CD8-positive, alpha-beta memory T cell (primary cell): ENCODE measurements at regions not wholly inside any gene's neighbourhood (a gene's known extent, or its start where the extent isn't known, plus 50 kb on each side); places are given as distances from the start of the nearest gene placed in this dataset.

Experiments used
- CTCF ChIA-PET: fragments of 350-600 bp; sonication (Branson Sonifier 250); formaldehyde crosslinking; loops from one replicate; lab custom pipeline; 2021; ENCODE audit warnings: antibody characterized with exemption; lab: Charles Lee
- POLR2A ChIA-PET: fragments of 350-600 bp; sonication (Branson Sonifier 250); formaldehyde crosslinking; loops from one replicate; lab custom pipeline; 2021; ENCODE audit warnings: antibody characterized with exemption; lab: Charles Lee
- DNase-seq, 5 donors: peaks; one replicate each; pipeline versions ENCODE4 v3.0.0 to v3.0.0-alpha.2; 2020 to 2022; ENCODE audit warnings: mixed read lengths in 1 of 5
- H3K27ac ChIP-seq: one replicate; pipeline ENCODE4 v1.7.0; 2013; ENCODE audit warnings: low read depth, mild to moderate bottlenecking, low read length, moderate library complexity
- H3K27me3 ChIP-seq: 2 replicates; pipeline ENCODE4 v1.7.0; 2013; ENCODE audit warnings: low read length, mild to moderate bottlenecking; ENCODE audit not compliant: insufficient read depth, poor library complexity, severe bottlenecking
- H3K36me3 ChIP-seq: 2 replicates; pipeline ENCODE4 v1.7.0; 2013; ENCODE audit warnings: mild to moderate bottlenecking, low read length, moderate library complexity; ENCODE audit not compliant: insufficient read depth
- H3K4me1 ChIP-seq: 2 replicates; pipeline ENCODE4 v1.7.0; 2013; ENCODE audit warnings: mild to moderate bottlenecking, low read length, moderate library complexity; ENCODE audit not compliant: insufficient read depth
- H3K4me3 ChIP-seq: 2 replicates; pipeline ENCODE4 v1.7.0; 2013; ENCODE audit warnings: mild to moderate bottlenecking, low read length
- H3K9me3 ChIP-seq: 2 replicates; pipeline ENCODE4 v1.7.0; 2013; ENCODE audit warnings: mild to moderate bottlenecking, low read length
- H3K27ac Mint-ChIP-seq, 8 donors: one replicate each; pipeline ENCODE4 v1.8.0; 2020 to 2021; ENCODE audit warnings: mixed read lengths in 8 of 8, mild to moderate bottlenecking in 6 of 8, inconsistent platforms in 3 of 8, moderate library complexity in 3 of 8
- H3K27me3 Mint-ChIP-seq, 2 donors: one replicate each; pipeline ENCODE4 v1.8.0; 2020 to 2021; ENCODE audit warnings: mixed read lengths in 2 of 2, mild to moderate bottlenecking in 1 of 2, moderate library complexity in 1 of 2
- H3K36me3 Mint-ChIP-seq, 3 donors: one replicate each; pipeline ENCODE4 v1.8.0; 2020 to 2021; ENCODE audit warnings: mixed read lengths in 3 of 3, inconsistent platforms in 1 of 3, mild to moderate bottlenecking in 1 of 3
- H3K4me1 Mint-ChIP-seq, 3 donors: one replicate each; pipeline ENCODE4 v1.8.0; 2020 to 2021; ENCODE audit warnings: mixed read lengths in 3 of 3, inconsistent platforms in 1 of 3, mild to moderate bottlenecking in 1 of 3
- H3K4me3 Mint-ChIP-seq, 7 donors: one replicate each; pipeline ENCODE4 v1.8.0; 2020 to 2021; ENCODE audit warnings: mixed read lengths in 7 of 7, mild to moderate bottlenecking in 6 of 7, moderate library complexity in 4 of 7, inconsistent platforms in 2 of 7
- H3K9me3 Mint-ChIP-seq, 5 donors: one replicate each; pipeline ENCODE4 v1.8.0; 2020 to 2022; ENCODE audit warnings: mixed read lengths in 5 of 5, mild to moderate bottlenecking in 3 of 5, moderate library complexity in 2 of 5, inconsistent platforms in 1 of 5

- ChIA-PET CTCF (no interaction called here), POLR2A (no interaction called here)
- no peaks in the 10 kb centered on the region for H3K36me3 Mint-ChIP-seq
- Histone ChIP-seq H3K27ac (no peak overlapping the region), H3K27me3 (no peaks in the 10 kb centered on the region), H3K4me1 (no peaks in the 10 kb centered on the region), H3K4me3 (no peak overlapping the region), H3K36me3 (no peaks in the 10 kb centered on the region), H3K9me3 (no peaks in the 10 kb centered on the region)
- no peak overlapping the region for H3K27ac Mint-ChIP-seq
- H3K4me1 Mint-ChIP-seq: no peaks in the 10 kb centered on the region
- H3K9me3 Mint-ChIP-seq: no peaks in the 10 kb centered on the region
- no peak for DNase-seq
- peaks cover 39 to 45% of the 10 kb centered on the region in 2 donors for H3K27me3 Mint-ChIP-seq
- H3K4me3 Mint-ChIP-seq: no peak overlapping the region
Measured at GRCh38 chrX:15929194-15929593, 74.6 kb upstream of the AP1S2 start.

GRCh38 chrX:15926622-15927021 lies 72.0 kb upstream of the AP1S2 start:
- Mint-ChIP-seq H3K4me1 (no peaks in the 10 kb centered on the region), H3K27me3 (peaks cover 24 to 46% of the 10 kb centered on the region in 2 donors), H3K9me3 (no peaks in the 10 kb centered on the region), H3K4me3 (no peak overlapping the region), H3K36me3 (no peaks in the 10 kb centered on the region), H3K27ac (no peak overlapping the region)
- DNase-seq: no peak
- H3K27ac ChIP-seq: no peak overlapping the region
- H3K4me3 ChIP-seq: no peak overlapping the region
- CTCF ChIA-PET: no interaction called here
- no peaks in the 10 kb centered on the region for H3K4me1 ChIP-seq
- POLR2A ChIA-PET: no interaction called here
- H3K27me3 ChIP-seq: no peaks in the 10 kb centered on the region
- H3K36me3 ChIP-seq: no peaks in the 10 kb centered on the region
- no peaks in the 10 kb centered on the region for H3K9me3 ChIP-seq

GRCh38 chrX:15918003-15918402 lies 63.4 kb upstream of the AP1S2 start:
- Mint-ChIP-seq H3K4me3 (no peak overlapping the region), H3K27ac (no peak overlapping the region), H3K36me3 (peaks cover 0 to 3% (median 0%) of the 10 kb centered on the region in 3 donors), H3K4me1 (peaks cover 0 to 3% (median 0%) of the 10 kb centered on the region in 3 donors), H3K27me3 (peaks cover 12 to 14% of the 10 kb centered on the region in 2 donors), H3K9me3 (no peaks in the 10 kb centered on the region)
- ChIA-PET CTCF (no interaction called here), POLR2A (no interaction called here)
- Histone ChIP-seq H3K4me3 (no peak overlapping the region), H3K4me1 (no peaks in the 10 kb centered on the region), H3K27me3 (no peaks in the 10 kb centered on the region), H3K9me3 (no peaks in the 10 kb centered on the region), H3K36me3 (no peaks in the 10 kb centered on the region), H3K27ac (no peak overlapping the region)
- no peak for DNase-seq

GRCh38 chrX:15916704-15917084 lies 62.1 kb upstream of the AP1S2 start:
- H3K27me3 Mint-ChIP-seq: peaks cover 8 to 15% of the 10 kb centered on the region in 2 donors

GRCh38 chrX:15915959-15916703 lies 61.5 kb upstream of the AP1S2 start:
- peaks cover 6 to 17% of the 10 kb centered on the region in 2 donors for H3K27me3 Mint-ChIP-seq
- POLR2A ChIA-PET: no interaction called here

More at GRCh38 chrX:15916704-15917084, 62.1 kb upstream of the AP1S2 start:
- Mint-ChIP-seq H3K36me3 (peaks cover 0 to 3% (median 0%) of the 10 kb centered on the region in 3 donors), H3K9me3 (no peaks in the 10 kb centered on the region), H3K27ac (no peak overlapping the region), H3K4me1 (peaks cover 0 to 3% (median 0%) of the 10 kb centered on the region in 3 donors), H3K4me3 (no peak overlapping the region)
- POLR2A ChIA-PET: no interaction called here
- Histone ChIP-seq H3K4me3 (no peak overlapping the region), H3K27ac (no peak overlapping the region), H3K4me1 (no peaks in the 10 kb centered on the region), H3K9me3 (no peaks in the 10 kb centered on the region), H3K27me3 (no peaks in the 10 kb centered on the region), H3K36me3 (no peaks in the 10 kb centered on the region)
- CTCF ChIA-PET: no interaction called here
- DNase-seq: no peak

GRCh38 chrX:15914486-15914885 lies 59.9 kb upstream of the AP1S2 start:
- H3K4me1 Mint-ChIP-seq: peaks cover 0 to 3% (median 0%) of the 10 kb centered on the region in 3 donors
- H3K9me3 Mint-ChIP-seq: no peaks in the 10 kb centered on the region
- Histone ChIP-seq H3K4me3 (no peak overlapping the region), H3K36me3 (no peaks in the 10 kb centered on the region), H3K4me1 (no peaks in the 10 kb centered on the region), H3K27ac (no peak overlapping the region), H3K27me3 (no peaks in the 10 kb centered on the region), H3K9me3 (no peaks in the 10 kb centered on the region)
- H3K36me3 Mint-ChIP-seq: peaks cover 0 to 3% (median 0%) of the 10 kb centered on the region in 3 donors
- POLR2A ChIA-PET: no interaction called here
- DNase-seq: no peak
- peaks cover 6 to 20% of the 10 kb centered on the region in 2 donors for H3K27me3 Mint-ChIP-seq
- no peak overlapping the region for H3K27ac Mint-ChIP-seq
- CTCF ChIA-PET: no interaction called here
- H3K4me3 Mint-ChIP-seq: no peak overlapping the region

More at GRCh38 chrX:15915959-15916703, 61.5 kb upstream of the AP1S2 start:
- H3K9me3 ChIP-seq: no peaks in the 10 kb centered on the region
- DNase-seq: no peak
- Mint-ChIP-seq H3K4me1 (peaks cover 0 to 3% (median 0%) of the 10 kb centered on the region in 3 donors), H3K4me3 (no peak overlapping the region), H3K36me3 (peaks cover 0 to 3% (median 0%) of the 10 kb centered on the region in 3 donors), H3K9me3 (no peaks in the 10 kb centered on the region), H3K27ac (peak overlapping the region in 1 of 8 donors; percentile 35)
- CTCF ChIA-PET: no interaction called here
- H3K4me1 ChIP-seq: no peaks in the 10 kb centered on the region
- H3K27me3 ChIP-seq: no peaks in the 10 kb centered on the region
- H3K27ac ChIP-seq: no peak overlapping the region
- H3K4me3 ChIP-seq: no peak overlapping the region
- no peaks in the 10 kb centered on the region for H3K36me3 ChIP-seq

- ChIA-PET POLR2A (no interaction called here), CTCF (no interaction called here)
- peaks cover 6 to 20% of the 10 kb centered on the region in 2 donors for H3K27me3 Mint-ChIP-seq
- peaks cover 0 to 3% (median 0%) of the 10 kb centered on the region in 3 donors for H3K4me1 Mint-ChIP-seq
- H3K27ac ChIP-seq: no peak overlapping the region
- peaks cover 0 to 3% (median 0%) of the 10 kb centered on the region in 3 donors for H3K36me3 Mint-ChIP-seq
- H3K9me3 Mint-ChIP-seq: no peaks in the 10 kb centered on the region
- no peak overlapping the region for H3K27ac Mint-ChIP-seq
- no peaks in the 10 kb centered on the region for H3K4me1 ChIP-seq
- no peak overlapping the region for H3K4me3 Mint-ChIP-seq
- no peak for DNase-seq
- H3K4me3 ChIP-seq: no peak overlapping the region
- no peaks in the 10 kb centered on the region for H3K9me3 ChIP-seq
- no peaks in the 10 kb centered on the region for H3K36me3 ChIP-seq
- H3K27me3 ChIP-seq: no peaks in the 10 kb centered on the region
Measured at GRCh38 chrX:15913146-15913545, 58.5 kb upstream of the AP1S2 start.

GRCh38 chrX:15911734-15912550 lies 57.3 kb upstream of the AP1S2 start:
- CTCF ChIA-PET: no interaction called here
- Histone ChIP-seq H3K4me3 (no peak overlapping the region), H3K27me3 (no peaks in the 10 kb centered on the region), H3K36me3 (no peaks in the 10 kb centered on the region), H3K4me1 (no peaks in the 10 kb centered on the region), H3K27ac (no peak overlapping the region), H3K9me3 (no peaks in the 10 kb centered on the region)
- POLR2A ChIA-PET: no interaction called here
- H3K27ac Mint-ChIP-seq: no peak overlapping the region
- peaks cover 0 to 3% (median 0%) of the 10 kb centered on the region in 3 donors for H3K4me1 Mint-ChIP-seq
- peaks cover 6 to 18% of the 10 kb centered on the region in 2 donors for H3K27me3 Mint-ChIP-seq
- no peaks in the 10 kb centered on the region for H3K9me3 Mint-ChIP-seq
- no peak for DNase-seq
- H3K4me3 Mint-ChIP-seq: no peak overlapping the region
- H3K36me3 Mint-ChIP-seq: peaks cover 0 to 3% (median 0%) of the 10 kb centered on the region in 3 donors
